Natural killer cell (primary cell): ENCODE measurements at regions not wholly inside any gene's neighbourhood (a gene's known extent, or its start where the extent isn't known, plus 50 kb on each side); places are given as distances from the start of the nearest gene placed in this dataset.
A peak's percentile ranks its signal among the peaks of the same experiment; 100 is the strongest.

Experiments used
- ATAC-seq, 3 donors: fragments of 150-1000 bp in 2 of 3; fragments of 200-7000 bp in 1 of 3; cut with Tn5 transposase; 1 replicate in 1 of 3; 2 replicates in 2 of 3; pipeline ENCODE4 v1.10.0; 2021; ENCODE audit warnings: mild to moderate bottlenecking in 2 of 3, moderate library complexity in 2 of 3
- DNase-seq, 2 donors: peaks; one replicate each; pipeline versions ENCODE4 v3.0.0 to v3.0.0-alpha.2; 2013 to 2021; ENCODE audit warnings: mixed read lengths in 1 of 2
- H3K27ac ChIP-seq: one replicate; pipeline ENCODE4 v1.5.1; 2013; ENCODE audit warnings: mild to moderate bottlenecking, low read length
- H3K27me3 ChIP-seq: one replicate; pipeline ENCODE4 v1.6.1; 2013; ENCODE audit warnings: low read length; ENCODE audit not compliant: control insufficient read depth, insufficient read depth
- H3K36me3 ChIP-seq: one replicate; pipeline ENCODE4 v1.6.1; 2013; ENCODE audit warnings: low read length; ENCODE audit not compliant: control insufficient read depth, insufficient read depth
- H3K4me1 ChIP-seq: one replicate; pipeline ENCODE4 v1.6.1; 2013; ENCODE audit warnings: low read length; ENCODE audit not compliant: control insufficient read depth, insufficient read depth
- H3K4me3 ChIP-seq: one replicate; pipeline ENCODE4 v1.5.1; 2013; ENCODE audit warnings: low read length
- H3K9me3 ChIP-seq: one replicate; pipeline ENCODE4 v1.6.1; 2013; ENCODE audit warnings: low read length; ENCODE audit not compliant: control insufficient read depth, insufficient read depth
- H3K27ac Mint-ChIP-seq, 2 donors: one replicate each; pipeline ENCODE4 v1.8.0; 2022; ENCODE audit warnings: mild to moderate bottlenecking in 2 of 2, mixed read lengths in 2 of 2, moderate library complexity in 1 of 2
- H3K27me3 Mint-ChIP-seq, 2 donors: one replicate each; pipeline ENCODE4 v1.8.0; 2022; ENCODE audit warnings: low read depth in 2 of 2, mixed read lengths in 2 of 2
- H3K36me3 Mint-ChIP-seq: one replicate; pipeline ENCODE4 v1.8.0; 2022; ENCODE audit warnings: mixed read lengths
- H3K4me1 Mint-ChIP-seq, 2 donors: one replicate each; pipeline ENCODE4 v1.8.0; 2022; ENCODE audit warnings: mixed read lengths in 2 of 2
- H3K4me3 Mint-ChIP-seq: one replicate; pipeline ENCODE4 v1.8.0; 2022; ENCODE audit warnings: mild to moderate bottlenecking, moderate library complexity, mixed read lengths
- H3K9me3 Mint-ChIP-seq, 2 donors: one replicate each; pipeline ENCODE4 v1.8.0; 2022; ENCODE audit warnings: mixed read lengths in 2 of 2
- CTCF ChIP-seq: fragments of 200-600 bp; IDR thresholded peaks from one replicate; pipeline ENCODE4 v1.8.0; 2022; ENCODE audit warnings: antibody characterized with exemption
- WGBS: methylation state at CpG from one replicate; pipeline ENCODE4 v1.1.7; 2013; ENCODE audit warnings: missing lambda C conversion rate; ENCODE audit not compliant: insufficient coverage; 5-methylcytosine and 5-hydroxymethylcytosine counted together
- intact Hi-C: fragments of 100-400 bp; cut with micrococcal nuclease; formaldehyde crosslinking; loops from one replicate; pipeline ENCODE4 v1.14.2; 2022

- no peaks in the 10 kb centered on the region for H3K36me3 ChIP-seq
- H3K27me3 Mint-ChIP-seq: no peaks in the 10 kb centered on the region
- no peaks in the 10 kb centered on the region for H3K4me1 ChIP-seq
- H3K4me1 Mint-ChIP-seq: peaks cover 0 to 7% of the 10 kb centered on the region in 2 donors
- no peaks in the 10 kb centered on the region for H3K36me3 Mint-ChIP-seq
- WGBS: 97% methylated on average over 3 of the region's 3 CpGs
- no peak for DNase-seq
- no peak for ATAC-seq
- no peaks in the 10 kb centered on the region for H3K9me3 Mint-ChIP-seq
- H3K27ac Mint-ChIP-seq: no peak overlapping the region
- intact Hi-C loops: no loop called here
- no peak for TF ChIP-seq CTCF
- H3K4me3 ChIP-seq: no peak overlapping the region
- no peaks in the 10 kb centered on the region for H3K9me3 ChIP-seq
- no peak overlapping the region for H3K27ac ChIP-seq
- H3K27me3 ChIP-seq: no peaks in the 10 kb centered on the region
- H3K4me3 Mint-ChIP-seq: no peak overlapping the region
Observed at GRCh38 chr2:195596840-195597239, 60.2 kb upstream of the SLC39A10 start.

- no peak overlapping the region for H3K27ac Mint-ChIP-seq
- H3K27me3 ChIP-seq: no peaks in the 10 kb centered on the region
- H3K4me1 ChIP-seq: no peaks in the 10 kb centered on the region
- no peaks in the 10 kb centered on the region for H3K27me3 Mint-ChIP-seq
- no peak overlapping the region for H3K27ac ChIP-seq
- no peak for TF ChIP-seq CTCF
- DNase-seq: no peak
- no peaks in the 10 kb centered on the region for H3K9me3 Mint-ChIP-seq
- H3K36me3 ChIP-seq: no peaks in the 10 kb centered on the region
- intact Hi-C loops: no loop called here
- no peak for ATAC-seq
- H3K4me3 ChIP-seq: no peak overlapping the region
- 79% methylated on average over 6 of the region's 6 CpGs for WGBS
- no peak overlapping the region for H3K4me3 Mint-ChIP-seq
- no peaks in the 10 kb centered on the region for H3K9me3 ChIP-seq
- peaks cover 0 to 7% of the 10 kb centered on the region in 2 donors for H3K4me1 Mint-ChIP-seq
- H3K36me3 Mint-ChIP-seq: no peaks in the 10 kb centered on the region
Observed at GRCh38 chr2:195595825-195596224, 61.2 kb upstream of the SLC39A10 start.

GRCh38 chr2:195594919-195595694 lies 61.9 kb upstream of the SLC39A10 start:
- H3K9me3 ChIP-seq: no peaks in the 10 kb centered on the region
- Mint-ChIP-seq H3K36me3 (no peaks in the 10 kb centered on the region), H3K27ac (no peak overlapping the region), H3K4me1 (peaks cover 0 to 7% of the 10 kb centered on the region in 2 donors), H3K9me3 (no peaks in the 10 kb centered on the region), H3K4me3 (no peak overlapping the region), H3K27me3 (no peaks in the 10 kb centered on the region)
- no peak overlapping the region for H3K27ac ChIP-seq
- intact Hi-C loops: no loop called here
- H3K36me3 ChIP-seq: no peaks in the 10 kb centered on the region
- H3K4me1 ChIP-seq: no peaks in the 10 kb centered on the region
- no peak for DNase-seq
- no peak overlapping the region for H3K4me3 ChIP-seq
- ATAC-seq: no peak
- H3K27me3 ChIP-seq: no peaks in the 10 kb centered on the region
- WGBS: 97% methylated on average over 2 of the region's 4 CpGs
- TF ChIP-seq CTCF: no peak

GRCh38 chr2:195594248-195594647 lies 62.8 kb upstream of the SLC39A10 start:
- TF ChIP-seq CTCF: no peak
- Histone ChIP-seq H3K36me3 (no peaks in the 10 kb centered on the region), H3K4me1 (no peaks in the 10 kb centered on the region), H3K27me3 (no peaks in the 10 kb centered on the region), H3K4me3 (no peak overlapping the region), H3K9me3 (no peaks in the 10 kb centered on the region), H3K27ac (no peak overlapping the region)
- H3K27ac Mint-ChIP-seq: no peak overlapping the region
- no peaks in the 10 kb centered on the region for H3K36me3 Mint-ChIP-seq
- peaks cover 0 to 7% of the 10 kb centered on the region in 2 donors for H3K4me1 Mint-ChIP-seq
- H3K27me3 Mint-ChIP-seq: no peaks in the 10 kb centered on the region
- no peak for DNase-seq
- 100% methylated on average over 1 of the region's 3 CpGs for WGBS
- no peak overlapping the region for H3K4me3 Mint-ChIP-seq
- H3K9me3 Mint-ChIP-seq: no peaks in the 10 kb centered on the region
- intact Hi-C loops: no loop called here
- peak in 1 of 3 donors; percentile 44 for ATAC-seq
